ENCODE measurements at regions not wholly inside any gene's neighbourhood (a gene's known extent, or its start where the extent isn't known, plus 50 kb on each side); places are given as distances from the start of the nearest gene placed in this dataset.

DNA sequence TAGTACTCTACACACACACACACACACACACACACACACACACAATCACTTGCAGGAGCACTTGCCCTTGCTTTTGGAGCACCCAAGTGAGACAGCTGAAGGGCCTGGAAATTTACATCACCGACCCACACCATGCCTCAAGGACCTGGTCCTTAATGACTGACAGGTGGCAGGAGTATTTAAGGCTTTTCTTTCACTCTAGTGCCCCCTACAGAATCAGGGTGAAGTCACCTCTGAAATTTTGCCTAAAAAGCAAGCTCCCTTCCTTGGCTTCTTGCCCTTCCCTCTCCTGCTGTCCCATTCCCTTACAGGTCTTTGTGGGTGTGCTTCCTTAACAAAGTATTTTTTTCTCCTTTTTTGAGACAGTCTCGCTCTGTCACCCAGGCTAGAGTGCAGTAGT lies 353.5 kb upstream of the IRAK1BP1 start:
- no peak overlapping the region for H3K4me3 ChIP-seq (ENCODE audit: low read depth, low read length)
- TF ChIP-seq, protein P1, sequence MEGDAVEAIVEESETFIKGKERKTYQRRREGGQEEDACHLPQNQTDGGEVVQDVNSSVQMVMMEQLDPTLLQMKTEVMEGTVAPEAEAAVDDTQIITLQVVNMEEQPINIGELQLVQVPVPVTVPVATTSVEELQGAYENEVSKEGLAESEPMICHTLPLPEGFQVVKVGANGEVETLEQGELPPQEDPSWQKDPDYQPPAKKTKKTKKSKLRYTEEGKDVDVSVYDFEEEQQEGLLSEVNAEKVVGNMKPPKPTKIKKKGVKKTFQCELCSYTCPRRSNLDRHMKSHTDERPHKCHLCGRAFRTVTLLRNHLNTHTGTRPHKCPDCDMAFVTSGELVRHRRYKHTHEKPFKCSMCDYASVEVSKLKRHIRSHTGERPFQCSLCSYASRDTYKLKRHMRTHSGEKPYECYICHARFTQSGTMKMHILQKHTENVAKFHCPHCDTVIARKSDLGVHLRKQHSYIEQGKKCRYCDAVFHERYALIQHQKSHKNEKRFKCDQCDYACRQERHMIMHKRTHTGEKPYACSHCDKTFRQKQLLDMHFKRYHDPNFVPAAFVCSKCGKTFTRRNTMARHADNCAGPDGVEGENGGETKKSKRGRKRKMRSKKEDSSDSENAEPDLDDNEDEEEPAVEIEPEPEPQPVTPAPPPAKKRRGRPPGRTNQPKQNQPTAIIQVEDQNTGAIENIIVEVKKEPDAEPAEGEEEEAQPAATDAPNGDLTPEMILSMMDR (IDR thresholded peaks at IDR 0.05; ENCODE audit: borderline replicate concordance, insufficient read depth, low read depth, low read length) = no peak

DNA sequence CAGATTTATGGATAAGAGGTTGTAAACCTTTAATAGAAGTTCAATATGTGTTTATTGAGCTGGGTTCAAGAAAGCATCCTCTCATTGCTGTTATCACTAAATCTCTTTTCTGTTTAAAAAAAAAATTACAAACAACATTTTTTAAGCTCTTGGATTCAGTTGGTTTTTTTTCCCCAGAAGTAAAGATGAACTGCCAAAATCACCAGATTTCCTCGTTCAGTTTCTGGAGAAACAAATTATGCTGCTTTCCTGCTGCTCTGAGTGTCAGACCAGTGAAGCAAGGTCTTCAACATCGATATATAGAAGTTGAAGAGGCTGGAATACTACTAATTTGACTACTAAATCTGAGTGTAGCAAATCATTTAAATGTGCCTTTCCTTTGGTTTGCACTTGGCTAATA lies 352.1 kb upstream of the IRAK1BP1 start:
- TF ChIP-seq, protein P1 (IDR thresholded peaks at IDR 0.05; ENCODE audit: borderline replicate concordance, insufficient read depth, low read depth, low read length) = no peak
- H3K4me3 ChIP-seq (ENCODE audit: low read depth, low read length) = no peak overlapping the region

DNA sequence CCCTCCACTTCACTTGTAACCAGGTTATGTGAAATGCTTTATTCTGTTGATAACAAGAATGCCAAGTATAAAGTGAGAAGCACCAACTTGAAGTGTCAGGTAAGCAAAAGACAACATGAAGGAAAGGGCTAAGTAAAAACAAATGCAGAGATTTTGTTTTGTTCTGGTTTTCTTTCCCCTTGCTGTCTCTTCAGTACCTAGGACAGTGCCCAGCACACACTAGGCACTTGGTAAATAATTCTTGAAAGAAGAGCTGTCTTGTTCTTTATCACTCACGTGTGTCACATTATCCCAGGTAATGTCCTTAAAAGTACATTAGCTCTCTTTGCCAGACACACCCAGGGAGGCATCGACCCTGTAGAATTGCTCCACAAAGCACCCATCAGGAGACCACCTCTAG lies 350.0 kb upstream of the IRAK1BP1 start:
- H3K4me3 ChIP-seq (ENCODE audit: low read depth, low read length) = no peak overlapping the region
- TF ChIP-seq, protein P1 (IDR thresholded peaks at IDR 0.05; ENCODE audit: borderline replicate concordance, insufficient read depth, low read depth, low read length) = no peak

DNA sequence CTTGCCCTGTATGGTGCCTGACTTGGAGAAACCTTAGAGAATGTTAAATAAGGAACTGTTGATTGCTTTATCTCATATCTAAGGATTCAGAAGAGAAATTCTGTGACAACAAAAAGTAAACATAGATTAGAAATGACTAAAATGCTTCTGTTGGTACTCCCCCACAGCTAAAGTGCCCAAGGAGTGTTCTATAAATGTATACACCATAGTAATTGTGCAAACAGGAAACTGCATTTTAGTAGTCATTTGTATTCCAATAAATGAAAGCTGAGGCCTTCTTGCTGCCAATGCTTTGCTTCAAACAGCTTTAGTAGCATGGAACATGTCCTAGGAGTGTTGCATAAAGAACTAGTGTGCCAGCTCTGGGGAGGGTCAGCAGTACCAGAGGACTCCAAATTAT lies 343.7 kb upstream of the IRAK1BP1 start:
- no peak overlapping the region for H3K4me3 ChIP-seq (ENCODE audit: low read depth, low read length)
- TF ChIP-seq, protein P1 (IDR thresholded peaks at IDR 0.05; ENCODE audit: borderline replicate concordance, insufficient read depth, low read depth, low read length) = no peak

DNA sequence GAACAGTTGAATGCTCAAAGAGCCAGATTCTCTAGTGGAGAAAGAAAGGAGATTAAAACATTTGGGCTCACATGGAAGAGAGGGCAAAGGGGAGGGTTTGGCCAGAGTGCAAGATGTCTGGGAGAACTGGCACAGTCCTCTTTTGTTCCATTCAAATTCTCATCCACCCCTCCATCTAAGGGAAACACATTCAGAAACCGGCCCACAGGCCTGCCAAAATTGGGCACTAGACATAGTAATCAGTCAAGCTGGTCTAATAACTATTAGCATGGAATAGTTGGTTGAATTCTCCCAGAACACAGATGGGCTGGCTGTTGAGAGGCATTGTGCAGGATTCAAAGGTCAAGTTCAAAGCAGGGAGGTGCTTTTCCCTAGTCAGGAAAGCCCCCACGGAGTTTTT lies 341.4 kb upstream of the IRAK1BP1 start:
- TF ChIP-seq, protein P1 (IDR thresholded peaks at IDR 0.05; ENCODE audit: borderline replicate concordance, insufficient read depth, low read depth, low read length) = no peak
- no peak overlapping the region for H3K4me3 ChIP-seq (ENCODE audit: low read depth, low read length)

DNA sequence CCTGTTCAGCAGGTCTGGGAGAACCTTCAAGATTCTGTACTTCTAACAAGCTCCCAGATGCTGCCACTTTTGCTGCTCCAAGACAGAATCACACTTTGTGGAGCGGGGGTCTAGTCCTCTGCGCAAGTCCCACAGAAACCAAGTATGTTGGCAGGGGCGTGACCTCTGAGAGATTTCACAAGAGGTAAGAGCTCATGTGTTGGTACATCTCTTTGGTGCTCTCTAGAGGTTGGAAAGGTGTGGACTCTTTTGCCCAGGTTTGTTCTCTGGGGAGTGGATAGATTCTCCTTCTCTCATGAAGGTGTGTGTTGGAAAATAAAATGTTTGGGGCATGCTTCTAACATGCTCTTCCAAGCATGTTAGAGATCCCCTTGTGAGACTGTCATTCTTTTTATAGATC lies 340.9 kb upstream of the IRAK1BP1 start:
- TF ChIP-seq, protein P1 (IDR thresholded peaks at IDR 0.05; ENCODE audit: borderline replicate concordance, insufficient read depth, low read depth, low read length) = no peak
- H3K4me3 ChIP-seq (ENCODE audit: low read depth, low read length) = no peak overlapping the region

DNA sequence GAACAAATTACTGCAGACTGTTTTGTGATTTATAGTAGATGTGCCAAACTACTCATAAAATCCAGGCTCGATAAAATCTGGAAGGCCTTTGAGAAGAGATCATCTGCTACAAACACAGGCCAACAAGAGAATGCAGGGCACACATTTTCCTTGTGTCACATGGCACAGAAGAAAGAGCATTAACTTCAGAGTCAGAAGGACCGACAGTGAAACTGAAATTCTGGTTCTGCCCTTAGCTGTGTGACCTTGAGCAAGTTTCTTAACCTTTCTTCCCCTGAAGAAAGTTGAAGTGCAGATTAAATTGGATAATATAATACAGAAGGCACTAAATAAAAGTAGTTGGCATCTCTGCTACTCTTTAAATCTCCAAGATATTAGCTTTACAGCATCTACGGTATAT lies 338.4 kb upstream of the IRAK1BP1 start:
- no peak overlapping the region for H3K4me3 ChIP-seq (ENCODE audit: low read depth, low read length)

More for the DNA sequence above, 338.4 kb upstream of the IRAK1BP1 start:
- TF ChIP-seq, protein P1 (IDR thresholded peaks at IDR 0.05; ENCODE audit: borderline replicate concordance, insufficient read depth, low read depth, low read length) = no peak
